ENCODE measurements at regions not wholly inside any gene's neighbourhood (a gene's known extent, or its start where the extent isn't known, plus 50 kb on each side); places are given as distances from the start of the nearest gene placed in this dataset.

DNA sequence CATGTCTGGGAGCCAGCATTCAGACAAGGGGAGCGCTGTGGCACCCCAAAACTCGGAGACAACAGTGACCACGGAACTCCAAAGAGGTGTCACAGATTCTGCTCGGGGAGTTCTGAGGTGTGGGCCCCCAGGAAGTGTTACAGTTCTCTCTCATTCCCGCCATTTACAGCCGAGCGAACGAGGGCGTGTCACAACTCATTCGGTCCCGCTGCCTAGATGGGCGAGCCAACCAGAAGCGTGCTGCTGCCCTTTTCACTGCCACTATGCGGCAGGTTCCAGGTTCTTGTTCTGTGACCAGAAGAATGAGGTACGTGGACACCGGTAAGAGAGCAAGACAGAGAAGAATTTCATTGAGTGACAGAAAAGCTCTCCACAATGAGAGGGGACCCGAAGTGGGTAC is 1370.6 kb upstream of the AGA start:
- TF ChIP-seq, protein P1, sequence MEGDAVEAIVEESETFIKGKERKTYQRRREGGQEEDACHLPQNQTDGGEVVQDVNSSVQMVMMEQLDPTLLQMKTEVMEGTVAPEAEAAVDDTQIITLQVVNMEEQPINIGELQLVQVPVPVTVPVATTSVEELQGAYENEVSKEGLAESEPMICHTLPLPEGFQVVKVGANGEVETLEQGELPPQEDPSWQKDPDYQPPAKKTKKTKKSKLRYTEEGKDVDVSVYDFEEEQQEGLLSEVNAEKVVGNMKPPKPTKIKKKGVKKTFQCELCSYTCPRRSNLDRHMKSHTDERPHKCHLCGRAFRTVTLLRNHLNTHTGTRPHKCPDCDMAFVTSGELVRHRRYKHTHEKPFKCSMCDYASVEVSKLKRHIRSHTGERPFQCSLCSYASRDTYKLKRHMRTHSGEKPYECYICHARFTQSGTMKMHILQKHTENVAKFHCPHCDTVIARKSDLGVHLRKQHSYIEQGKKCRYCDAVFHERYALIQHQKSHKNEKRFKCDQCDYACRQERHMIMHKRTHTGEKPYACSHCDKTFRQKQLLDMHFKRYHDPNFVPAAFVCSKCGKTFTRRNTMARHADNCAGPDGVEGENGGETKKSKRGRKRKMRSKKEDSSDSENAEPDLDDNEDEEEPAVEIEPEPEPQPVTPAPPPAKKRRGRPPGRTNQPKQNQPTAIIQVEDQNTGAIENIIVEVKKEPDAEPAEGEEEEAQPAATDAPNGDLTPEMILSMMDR (IDR thresholded peaks at IDR 0.05) = no peak
- no peak for TF ChIP-seq POLR2A (IDR thresholded peaks at IDR 0.05)

Data from vagina (tissue), 2 donors.